PC-9 (cell line): ENCODE measurements at regions not wholly inside any gene's neighbourhood (a gene's known extent, or its start where the extent isn't known, plus 50 kb on each side); places are given as distances from the start of the nearest gene placed in this dataset.

Experiments used
- EZH2 ChIP-seq: fragments of 200-600 bp; sonication (generic); IDR thresholded peaks from 2 replicates; pipeline ENCODE4 v1.8.0; 2017; ENCODE audit warnings: antibody characterized with exemption, low read depth
- TF ChIP-seq, protein P1 (sequence below): fragments of 200-600 bp; sonication (generic); conservative IDR thresholded peaks from 2 replicates; pipeline ENCODE4 v1.6.1; 2017; ENCODE audit warnings: mixed run types, antibody characterized with exemption, mild to moderate bottlenecking, moderate library complexity

DNA sequence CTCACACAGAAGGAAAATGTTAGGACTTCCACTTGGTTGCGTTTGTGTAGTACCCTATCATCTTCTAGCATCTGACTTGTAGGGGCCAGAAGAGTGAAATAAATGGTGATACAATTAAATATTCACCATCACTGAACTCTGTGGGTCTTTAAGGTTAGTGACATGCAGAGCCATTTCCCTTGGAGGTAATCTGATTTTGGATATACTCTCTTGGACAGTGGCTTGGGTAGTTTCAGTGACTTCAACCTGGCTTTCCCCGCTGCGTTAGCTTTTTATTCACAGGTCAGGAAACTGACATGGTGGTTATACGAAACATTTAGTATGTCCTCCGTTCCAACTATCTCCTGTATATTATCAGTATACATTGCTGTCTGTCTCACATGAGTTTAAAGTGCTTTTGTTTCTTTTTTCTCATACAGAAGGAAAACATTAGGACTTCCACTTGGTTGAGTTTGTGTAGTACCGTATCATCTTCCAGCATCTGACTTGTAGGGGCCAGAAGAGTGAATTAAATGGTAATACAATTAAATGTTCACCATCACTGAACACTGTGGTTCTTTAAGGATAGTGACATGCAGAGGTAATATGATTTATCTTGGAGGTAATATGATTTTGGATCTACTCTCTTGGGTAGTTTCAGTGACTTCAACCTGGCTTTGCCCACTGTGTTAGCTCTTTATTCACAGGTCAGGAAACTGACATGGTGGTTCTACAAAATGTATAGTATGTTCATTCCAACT is 883.6 kb downstream of the TAF11L14 start:
- TF ChIP-seq, protein P1, sequence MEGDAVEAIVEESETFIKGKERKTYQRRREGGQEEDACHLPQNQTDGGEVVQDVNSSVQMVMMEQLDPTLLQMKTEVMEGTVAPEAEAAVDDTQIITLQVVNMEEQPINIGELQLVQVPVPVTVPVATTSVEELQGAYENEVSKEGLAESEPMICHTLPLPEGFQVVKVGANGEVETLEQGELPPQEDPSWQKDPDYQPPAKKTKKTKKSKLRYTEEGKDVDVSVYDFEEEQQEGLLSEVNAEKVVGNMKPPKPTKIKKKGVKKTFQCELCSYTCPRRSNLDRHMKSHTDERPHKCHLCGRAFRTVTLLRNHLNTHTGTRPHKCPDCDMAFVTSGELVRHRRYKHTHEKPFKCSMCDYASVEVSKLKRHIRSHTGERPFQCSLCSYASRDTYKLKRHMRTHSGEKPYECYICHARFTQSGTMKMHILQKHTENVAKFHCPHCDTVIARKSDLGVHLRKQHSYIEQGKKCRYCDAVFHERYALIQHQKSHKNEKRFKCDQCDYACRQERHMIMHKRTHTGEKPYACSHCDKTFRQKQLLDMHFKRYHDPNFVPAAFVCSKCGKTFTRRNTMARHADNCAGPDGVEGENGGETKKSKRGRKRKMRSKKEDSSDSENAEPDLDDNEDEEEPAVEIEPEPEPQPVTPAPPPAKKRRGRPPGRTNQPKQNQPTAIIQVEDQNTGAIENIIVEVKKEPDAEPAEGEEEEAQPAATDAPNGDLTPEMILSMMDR, result no peak
- TF ChIP-seq EZH2, result no peak
